Neutrophil (primary cell): ENCODE measurements at regions not wholly inside any gene's neighbourhood (a gene's known extent, or its start where the extent isn't known, plus 50 kb on each side); places are given as distances from the start of the nearest gene placed in this dataset.

Experiments used
- H3K27ac ChIP-seq: fragments of 200-600 bp; sonication (generic); 2 replicates; pipeline ENCODE4 v1.5.1; 2016; ENCODE audit warnings: mild to moderate bottlenecking, moderate library complexity
- H3K27me3 ChIP-seq: fragments of 200-600 bp; sonication (generic); 2 replicates; pipeline ENCODE4 v1.6.0; 2016; ENCODE audit warnings: mild to moderate bottlenecking
- H3K36me3 ChIP-seq: fragments of 200-600 bp; sonication (generic); 2 replicates; pipeline ENCODE4 v1.5.1; 2017
- H3K4me1 ChIP-seq, 2 experiments: fragments of 200-600 bp in 1 of 2; sonication (generic) in 1 of 2; 1 replicate in 1 of 2; 2 replicates in 1 of 2; pipeline versions ENCODE4 v1.5.1 to v1.6.1; 2013 to 2016; ENCODE audit warnings: low read depth in 1 of 2, low read length in 1 of 2, mild to moderate bottlenecking in 1 of 2, moderate library complexity in 1 of 2; ENCODE audit not compliant: control insufficient read depth in 1 of 2, insufficient read depth in 1 of 2
- H3K4me3 ChIP-seq, 2 experiments: fragments of 200-600 bp in 1 of 2; sonication (generic) in 1 of 2; 1 replicate in 1 of 2; 2 replicates in 1 of 2; pipeline ENCODE4 v1.5.1; 2013 to 2016; ENCODE audit warnings: low read depth in 1 of 2, low read length in 1 of 2, mild to moderate bottlenecking in 1 of 2, moderate library complexity in 1 of 2
- H3K9me3 ChIP-seq: fragments of 200-600 bp; sonication (generic); 2 replicates; pipeline ENCODE4 v1.5.1; 2016
- CTCF ChIP-seq: fragments of 200-600 bp; sonication (generic); IDR thresholded peaks from 2 replicates; pipeline ENCODE4 v1.5.1; 2016; ENCODE audit warnings: antibody characterized with exemption

GRCh38 chr9:109549386-109549785 lies 51.3 kb upstream of the PTPN3 start:
- TF ChIP-seq CTCF: no peak
- H3K4me1 ChIP-seq: no peaks in the 10 kb centered on the region
- H3K27me3 ChIP-seq: no peaks in the 10 kb centered on the region
- no peaks in the 10 kb centered on the region for H3K9me3 ChIP-seq
- H3K4me3 ChIP-seq: no peak overlapping the region
- H3K36me3 ChIP-seq: no peaks in the 10 kb centered on the region
- H3K27ac ChIP-seq: no peak overlapping the region

GRCh38 chr9:109551651-109552050 lies 53.5 kb upstream of the PTPN3 start:
- TF ChIP-seq CTCF: no peak
- Histone ChIP-seq H3K4me3 (no peak overlapping the region), H3K36me3 (no peaks in the 10 kb centered on the region), H3K4me1 (no peaks in the 10 kb centered on the region), H3K9me3 (no peaks in the 10 kb centered on the region), H3K27ac (no peak overlapping the region), H3K27me3 (peaks cover 11% of the 10 kb centered on the region)

GRCh38 chr9:109555215-109555614 lies 57.1 kb upstream of the PTPN3 start:
- Histone ChIP-seq H3K27ac (no peak overlapping the region), H3K4me3 (no peak overlapping the region), H3K27me3 (peaks cover 11% of the 10 kb centered on the region), H3K9me3 (no peaks in the 10 kb centered on the region), H3K36me3 (no peaks in the 10 kb centered on the region), H3K4me1 (no peaks in the 10 kb centered on the region)
- no peak for TF ChIP-seq CTCF

GRCh38 chr9:109556061-109556460 lies 58.0 kb upstream of the PTPN3 start:
- Histone ChIP-seq H3K9me3 (no peaks in the 10 kb centered on the region), H3K4me3 (no peak overlapping the region), H3K27ac (no peak overlapping the region), H3K27me3 (peaks cover 11% of the 10 kb centered on the region), H3K36me3 (no peaks in the 10 kb centered on the region), H3K4me1 (no peaks in the 10 kb centered on the region)
- no peak for TF ChIP-seq CTCF

GRCh38 chr9:109556786-109557185 lies 58.7 kb upstream of the PTPN3 start:
- H3K27me3 ChIP-seq: peaks cover 11% of the 10 kb centered on the region
- no peak for TF ChIP-seq CTCF

GRCh38 chr9:109557481-109557880 lies 59.4 kb upstream of the PTPN3 start:
- Histone ChIP-seq H3K4me3 (no peak overlapping the region), H3K9me3 (no peaks in the 10 kb centered on the region), H3K36me3 (no peaks in the 10 kb centered on the region), H3K4me1 (no peaks in the 10 kb centered on the region), H3K27me3 (peaks cover 11% of the 10 kb centered on the region), H3K27ac (no peak overlapping the region)
- no peak for TF ChIP-seq CTCF

More at GRCh38 chr9:109556786-109557185, 58.7 kb upstream of the PTPN3 start:
- Histone ChIP-seq H3K27ac (no peak overlapping the region), H3K36me3 (no peaks in the 10 kb centered on the region), H3K9me3 (no peaks in the 10 kb centered on the region), H3K4me1 (no peaks in the 10 kb centered on the region), H3K4me3 (no peak overlapping the region)
